HG02642 (cell line): ENCODE measurements at regions not wholly inside any gene's neighbourhood (a gene's known extent, or its start where the extent isn't known, plus 50 kb on each side); places are given as distances from the start of the nearest gene placed in this dataset.
"Not testable (repeated sequence)": the region's sequence is repeated elsewhere in the genome, so short reads cannot be mapped to it uniquely, and the experiment has no call there.

Experiments
- ATAC-seq: cut with Tn5 transposase; IDR thresholded peaks from one replicate; pipeline ENCODE4 v1.9.1; 2021; ENCODE audit warnings: mild to moderate bottlenecking; ENCODE audit not compliant: unreplicated experiment, poor library complexity

DNA sequence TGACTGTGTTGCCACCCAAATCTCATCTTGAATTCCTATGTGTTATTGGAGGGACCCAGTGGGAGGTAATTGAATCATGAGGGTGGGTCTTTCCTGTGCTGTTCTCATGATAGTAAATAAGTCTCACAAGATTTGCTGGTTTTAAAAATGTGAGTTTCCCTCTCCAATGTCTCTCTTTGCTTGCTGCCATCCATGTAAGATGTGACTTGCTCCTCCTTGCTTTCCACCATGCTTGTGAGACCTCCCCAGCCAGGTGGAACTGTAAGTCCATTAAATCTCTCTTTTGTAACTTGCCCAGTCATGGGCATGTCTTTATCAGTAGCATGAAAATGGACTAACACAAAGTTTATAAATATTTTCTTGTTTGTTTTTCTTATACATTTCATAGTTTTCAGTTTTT lies 990.5 kb upstream of the CITED2 start:
- no peak for ATAC-seq

DNA sequence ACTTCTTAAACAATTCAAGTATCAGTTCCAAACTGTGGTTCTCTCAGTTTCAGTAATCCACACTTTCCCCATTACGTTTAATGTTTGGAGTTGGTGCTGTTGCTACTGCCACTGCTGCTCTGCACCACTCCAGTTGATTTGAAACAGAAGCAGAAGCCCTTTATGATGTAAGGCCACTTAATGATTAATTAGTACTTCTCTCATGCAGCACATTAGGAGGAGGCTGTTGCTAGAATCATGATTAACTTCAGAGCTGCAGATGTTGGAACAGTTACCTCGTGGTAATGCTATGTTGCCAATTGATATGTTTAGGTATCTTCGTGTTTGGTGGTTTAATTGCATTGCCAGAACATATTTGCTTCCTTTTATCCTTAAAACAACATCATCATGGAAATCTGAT lies 986.2 kb upstream of the CITED2 start:
- ATAC-seq = no peak

DNA sequence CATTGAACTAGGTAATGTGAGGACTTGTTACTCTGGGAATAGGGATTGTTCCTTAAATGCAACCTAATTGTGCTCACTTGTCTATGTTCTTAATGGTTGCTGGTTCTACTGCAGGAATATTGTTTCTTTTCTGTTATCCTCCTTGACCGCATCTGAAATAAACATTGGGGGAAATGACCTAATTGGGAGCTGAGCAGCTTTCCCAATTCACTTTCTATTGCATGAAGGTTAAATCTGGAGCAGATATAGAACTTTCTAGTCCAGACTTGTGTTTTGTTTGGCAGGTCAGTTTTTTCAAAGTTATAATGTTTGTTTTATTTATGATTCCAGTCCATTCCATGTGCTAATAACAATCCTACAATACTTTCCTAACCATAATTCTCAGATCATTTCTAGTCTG lies 981.0 kb upstream of the CITED2 start:
- no peak for ATAC-seq

DNA sequence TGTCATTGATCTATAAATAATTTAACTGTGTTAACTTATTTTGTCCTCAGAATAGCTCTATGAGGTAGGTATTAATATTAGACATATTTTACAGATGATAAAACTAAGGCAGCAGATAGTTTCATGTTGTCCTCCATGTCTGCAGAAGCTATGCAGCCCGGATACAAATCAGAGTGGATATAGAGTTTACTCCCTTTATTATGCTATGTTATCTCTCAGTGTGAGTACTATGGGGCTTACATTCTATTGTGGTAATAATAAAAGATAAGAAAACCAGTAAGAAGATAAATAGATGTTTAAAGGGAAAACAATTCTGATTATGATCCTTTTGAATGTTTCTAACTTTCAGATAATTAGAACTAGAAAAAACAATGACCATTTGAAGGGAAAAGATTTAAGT lies 979.8 kb upstream of the CITED2 start:
- ATAC-seq = no peak

DNA sequence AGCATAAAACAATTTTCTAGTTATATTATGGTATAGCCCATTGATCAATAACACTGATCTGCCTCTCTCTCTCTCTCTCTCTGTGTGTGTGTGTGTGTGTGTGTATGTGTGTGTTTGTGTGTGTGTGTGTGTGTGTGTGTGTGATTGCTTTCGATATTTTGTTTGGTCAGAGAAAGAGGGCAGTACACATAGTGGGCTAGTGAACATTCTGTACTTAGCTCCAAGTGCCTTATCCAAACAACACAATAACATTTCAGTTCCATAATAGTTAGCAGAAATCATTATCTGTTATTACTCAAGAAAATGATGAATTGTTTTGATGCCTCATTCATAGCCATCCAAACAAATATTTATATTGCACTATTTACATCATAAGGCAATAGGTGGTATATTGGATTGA lies 979.1 kb upstream of the CITED2 start:
- ATAC-seq = no peak

DNA sequence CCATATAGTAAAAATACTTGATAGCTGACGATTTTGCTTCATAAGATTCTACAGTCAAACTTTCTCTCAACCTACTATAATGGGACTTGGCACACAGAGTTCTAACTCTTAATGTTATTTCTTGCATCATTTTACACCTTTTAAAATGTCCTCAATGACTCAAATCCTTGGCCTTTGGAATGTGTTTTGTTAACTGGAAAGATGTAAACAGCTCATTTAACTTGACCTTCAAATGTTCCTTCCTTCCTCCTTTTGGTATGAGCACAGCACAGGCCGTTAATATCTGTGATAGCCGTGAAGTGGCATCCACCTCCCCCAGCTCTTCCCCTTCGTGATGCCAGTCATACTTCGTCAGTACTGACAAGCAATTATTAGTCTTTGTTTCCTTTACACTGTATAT lies 972.0 kb upstream of the CITED2 start:
- ATAC-seq = no peak

DNA sequence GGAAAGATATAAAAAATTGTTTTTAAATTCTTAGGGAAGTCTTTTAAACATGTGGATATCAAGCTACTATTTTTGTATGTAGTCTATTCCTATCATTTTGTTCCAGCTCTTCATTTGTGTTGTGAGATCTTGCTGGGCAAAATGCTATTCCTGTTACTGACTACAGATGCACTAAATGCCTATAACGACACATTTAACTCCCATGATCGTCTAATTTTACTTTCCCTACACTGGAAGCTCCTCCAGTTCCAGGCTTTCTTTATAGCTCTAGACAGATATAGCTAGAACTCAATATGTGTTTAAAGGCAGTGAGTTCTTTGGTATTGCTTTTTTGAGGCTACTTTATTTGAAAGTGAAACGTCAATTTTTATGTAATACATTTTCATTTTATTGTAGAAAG lies 971.5 kb upstream of the CITED2 start:
- no peak for ATAC-seq

DNA sequence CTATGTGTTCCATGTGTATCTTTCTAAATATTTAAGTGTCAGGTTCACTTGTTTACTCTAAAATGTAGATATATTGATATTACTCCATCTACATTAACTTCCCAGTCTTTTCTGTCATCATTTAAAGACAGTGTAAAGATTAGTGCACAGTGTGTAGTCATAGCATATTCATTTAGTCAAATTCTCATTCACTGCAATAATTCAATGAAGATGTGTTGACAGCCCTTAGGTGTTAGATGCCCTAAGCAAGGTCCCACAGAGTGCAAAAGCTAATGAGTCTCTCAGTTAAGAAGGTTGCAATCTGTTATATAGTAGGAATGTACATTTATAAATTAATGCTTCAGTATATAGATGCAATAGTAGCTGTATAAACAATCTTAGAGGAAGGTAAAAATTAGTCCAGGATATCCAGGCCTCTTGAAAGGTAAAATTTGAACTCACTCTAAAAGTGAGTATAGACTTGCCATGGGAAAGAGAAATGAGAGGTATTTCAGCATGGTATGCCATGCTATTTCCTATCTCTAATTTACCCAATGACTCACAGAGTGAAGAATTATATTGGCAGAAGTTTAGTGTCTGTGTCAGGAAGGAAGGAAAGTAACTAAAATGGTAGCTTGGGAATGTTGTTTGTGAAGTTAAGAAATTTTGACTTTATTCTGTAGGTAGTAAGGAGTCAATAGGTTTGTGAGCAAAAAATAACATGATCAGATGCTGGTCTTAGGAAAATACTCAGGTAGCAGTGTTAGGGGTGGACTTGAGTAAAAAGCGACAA lies 969.9 kb upstream of the CITED2 start:
- no peak for ATAC-seq

DNA sequence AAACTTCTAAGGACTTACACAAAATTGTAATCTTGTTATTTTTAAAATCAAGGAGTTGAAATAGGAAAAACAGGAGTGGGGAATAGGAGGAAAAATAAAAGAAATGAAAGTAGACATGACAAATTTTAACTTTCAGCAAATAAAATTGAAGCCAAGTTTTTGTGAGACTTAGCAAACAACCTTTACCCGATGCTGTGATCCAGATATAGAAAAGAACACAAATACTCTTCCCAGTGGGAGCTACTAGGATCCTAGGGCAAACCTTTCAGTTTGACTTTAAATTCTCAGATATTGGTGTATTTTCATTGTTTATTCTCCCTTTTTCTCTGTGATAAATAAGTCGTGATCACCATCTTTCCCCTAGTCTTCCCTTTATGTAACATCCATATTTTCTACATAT lies 968.7 kb upstream of the CITED2 start:
- ATAC-seq = no peak

DNA sequence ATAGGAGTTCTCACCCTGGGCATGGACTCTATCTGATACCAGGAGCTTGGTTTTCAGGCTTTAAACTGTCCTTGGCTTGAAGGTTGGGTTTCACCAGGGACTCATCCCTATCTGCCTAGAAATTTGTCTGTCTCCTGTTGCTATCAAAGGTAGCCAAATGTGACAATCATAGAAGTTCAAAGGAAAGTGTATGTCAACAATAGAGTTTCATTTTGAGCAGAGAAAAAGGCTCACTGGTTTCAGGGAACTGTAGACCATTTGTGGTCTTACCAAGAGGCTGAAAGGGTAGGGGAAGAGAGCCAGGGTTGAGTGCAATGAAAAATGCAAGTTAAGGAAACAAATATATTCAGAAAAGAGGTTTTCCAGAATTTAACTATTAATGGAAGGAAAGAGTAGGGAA lies 966.8 kb upstream of the CITED2 start:
- ATAC-seq = no peak

DNA sequence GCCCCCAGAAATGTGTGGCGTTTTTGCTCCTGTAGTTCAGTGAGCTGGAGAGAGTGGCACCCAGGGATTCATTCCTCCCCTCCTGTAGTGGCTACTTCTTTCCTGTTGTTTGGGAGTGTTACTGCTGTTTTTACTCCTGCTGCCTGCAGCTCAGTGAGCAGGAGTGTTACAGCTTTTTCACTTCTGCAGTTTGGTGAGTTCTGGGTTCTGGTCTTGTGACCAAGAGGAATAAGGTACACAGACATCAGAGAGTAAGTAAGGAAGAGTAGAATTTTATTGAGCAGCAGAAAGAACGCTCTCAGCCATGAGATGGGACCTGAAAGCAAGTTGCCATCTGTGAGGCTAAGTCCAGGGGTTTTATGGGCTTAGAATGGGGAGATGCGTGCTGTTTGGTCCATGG lies 966.3 kb upstream of the CITED2 start:
- ATAC-seq = no peak

DNA sequence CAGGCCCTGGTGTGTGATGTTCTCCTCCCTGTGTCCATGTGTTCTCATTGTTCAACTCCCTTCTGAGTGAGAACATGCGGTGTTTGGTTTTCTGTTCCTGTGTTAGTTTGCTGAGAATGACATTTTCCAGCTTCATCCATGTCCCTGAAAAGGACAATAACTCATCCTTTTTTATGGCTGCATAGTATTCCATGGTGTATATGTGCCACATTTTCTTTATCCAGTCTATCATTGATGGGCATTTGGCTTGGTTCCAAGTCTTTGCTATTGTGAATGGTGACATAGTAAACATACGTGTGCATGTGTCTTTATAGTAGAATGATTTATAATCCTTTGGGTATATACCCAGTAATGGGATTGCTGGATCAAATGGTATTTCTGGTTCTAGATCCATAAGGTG lies 964.6 kb upstream of the CITED2 start:
- not testable (repeated sequence) for ATAC-seq

DNA sequence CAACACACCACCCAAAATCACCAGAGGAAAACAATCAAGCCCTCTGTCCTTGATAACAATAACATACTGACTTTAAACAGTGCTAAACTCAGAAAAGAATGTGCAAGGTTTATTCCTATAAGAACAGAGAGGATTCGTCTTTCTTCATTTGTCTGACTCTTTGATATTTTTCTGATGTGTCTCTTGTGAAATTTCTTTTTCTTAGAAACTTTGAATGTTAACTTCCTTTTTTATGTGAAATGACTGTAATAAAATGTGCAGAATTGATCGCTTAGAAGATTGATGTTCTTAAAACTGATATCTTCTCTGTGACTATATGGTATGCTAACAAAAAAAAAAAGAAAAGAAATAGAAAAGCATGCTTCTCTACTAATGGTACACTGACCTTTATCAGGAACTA lies 947.4 kb upstream of the CITED2 start:
- ATAC-seq = no peak

DNA sequence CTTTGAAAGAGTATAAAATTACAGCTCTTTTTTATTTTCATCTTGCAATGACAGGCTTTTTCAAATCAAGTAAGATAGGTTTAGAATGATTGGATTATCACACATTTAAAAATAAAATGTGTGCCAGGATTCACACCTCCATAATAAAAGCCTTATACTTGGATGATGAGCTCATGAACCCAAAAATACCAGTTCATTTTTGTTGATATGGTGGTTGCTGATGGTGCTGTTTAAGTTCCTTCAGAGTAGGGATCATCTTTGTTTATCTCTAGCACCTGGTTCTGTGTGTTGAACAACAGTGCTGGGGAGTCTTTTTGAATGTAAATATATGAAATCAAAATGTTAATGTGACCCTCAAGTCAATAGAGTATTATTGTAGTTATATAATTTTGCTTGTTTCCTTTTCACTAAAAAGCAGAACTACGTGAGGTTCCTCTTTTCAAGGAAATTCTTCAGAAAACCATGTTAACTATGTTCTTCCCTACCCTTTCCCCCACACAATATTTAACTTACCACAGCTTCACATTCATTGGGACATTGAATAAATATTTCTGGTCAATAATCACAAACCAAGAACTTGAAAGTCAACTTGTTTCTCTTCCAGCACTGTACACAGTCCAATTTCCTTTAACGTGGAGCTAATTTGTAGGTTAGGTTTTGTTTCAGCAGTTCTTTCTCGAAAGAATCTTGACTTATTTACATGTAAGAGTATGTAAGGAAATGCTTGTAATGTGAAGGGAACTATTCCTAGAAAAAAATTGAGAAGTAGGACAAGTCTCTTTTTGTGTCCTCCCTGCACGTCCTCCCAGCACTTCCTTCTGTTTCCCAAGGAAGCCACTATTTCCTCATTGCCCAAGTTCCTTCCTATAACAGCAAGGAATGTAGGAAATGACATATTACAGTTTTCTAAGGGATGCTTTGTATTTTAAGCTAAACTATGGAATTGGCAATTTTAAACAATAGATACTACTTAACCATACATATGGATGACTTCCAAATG lies 945.9 kb upstream of the CITED2 start:
- no peak for ATAC-seq

DNA sequence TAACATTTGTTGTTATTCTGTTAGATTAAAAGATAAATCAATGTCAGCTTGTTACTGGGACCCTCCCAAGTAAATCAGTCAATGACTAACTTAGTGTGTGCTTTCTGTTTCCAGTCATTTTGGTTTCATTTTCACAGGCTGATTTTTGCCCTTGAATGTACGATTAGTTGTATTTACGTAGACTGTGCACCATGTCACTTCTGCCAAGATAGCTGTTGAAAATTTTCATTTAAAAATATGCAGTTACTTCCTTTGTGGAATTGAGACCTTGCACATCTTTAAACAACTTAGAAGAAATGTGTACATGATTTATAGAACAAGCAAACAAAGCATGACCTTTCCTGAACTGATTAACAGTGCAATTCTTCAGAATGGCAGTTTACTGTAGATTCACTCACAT lies 944.8 kb upstream of the CITED2 start:
- ATAC-seq = peak; percentile 83

DNA sequence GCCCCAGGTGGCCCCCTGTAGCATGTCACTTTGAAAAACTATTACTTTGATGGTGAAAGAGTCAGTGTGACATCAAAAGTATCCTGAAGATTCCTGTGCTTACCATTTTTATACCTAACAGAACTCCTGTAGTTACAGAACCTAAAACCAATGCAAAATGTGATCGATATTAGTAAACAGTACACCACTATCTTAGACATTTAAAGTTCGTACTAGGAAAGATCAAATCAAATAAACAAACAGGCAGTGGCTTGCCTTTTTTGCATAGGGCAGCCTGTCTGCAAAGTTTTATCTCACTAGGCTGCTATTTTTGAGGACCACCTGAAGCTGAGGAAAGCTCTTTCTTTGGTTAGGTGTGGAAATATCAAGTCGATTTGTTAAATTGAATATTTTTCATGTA lies 944.0 kb upstream of the CITED2 start:
- no peak for ATAC-seq

DNA sequence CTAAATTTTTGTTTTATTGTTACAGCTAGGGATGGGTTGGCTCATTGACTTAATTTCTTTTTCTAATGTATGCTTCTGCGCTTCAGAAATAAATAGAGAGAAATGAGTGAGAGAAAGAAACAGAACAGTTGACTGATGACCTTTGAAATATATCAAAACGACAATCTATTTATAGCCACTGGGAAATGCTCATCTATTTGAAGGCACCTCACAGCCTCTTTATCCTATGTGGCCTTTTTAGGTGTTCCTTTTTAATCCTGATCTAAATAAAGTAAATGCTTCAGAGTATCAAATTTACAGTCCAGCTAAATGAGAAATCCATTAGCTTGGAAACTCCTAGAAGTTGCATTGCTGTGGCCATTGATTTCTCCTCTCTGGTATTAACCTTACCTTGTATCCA lies 943.5 kb upstream of the CITED2 start:
- no peak for ATAC-seq

DNA sequence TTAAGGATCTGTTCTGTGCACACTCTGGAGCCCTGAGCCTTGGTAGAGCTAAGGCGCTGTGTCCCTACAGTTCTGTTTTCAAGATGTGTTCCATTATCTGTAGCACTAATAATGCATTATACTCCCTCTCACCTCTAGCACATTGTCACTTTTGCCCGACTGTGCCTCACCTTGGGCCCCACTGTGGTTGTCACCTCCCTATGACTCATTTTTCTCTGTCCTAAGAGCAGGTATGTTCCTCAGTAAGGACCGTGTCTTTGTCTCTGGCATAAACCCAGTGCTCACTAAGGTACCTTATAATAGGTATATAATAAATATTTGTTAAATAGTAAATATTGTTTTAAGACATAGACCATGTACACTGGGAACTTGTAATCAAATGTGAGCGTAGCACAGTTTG lies 942.5 kb upstream of the CITED2 start:
- no peak for ATAC-seq

DNA sequence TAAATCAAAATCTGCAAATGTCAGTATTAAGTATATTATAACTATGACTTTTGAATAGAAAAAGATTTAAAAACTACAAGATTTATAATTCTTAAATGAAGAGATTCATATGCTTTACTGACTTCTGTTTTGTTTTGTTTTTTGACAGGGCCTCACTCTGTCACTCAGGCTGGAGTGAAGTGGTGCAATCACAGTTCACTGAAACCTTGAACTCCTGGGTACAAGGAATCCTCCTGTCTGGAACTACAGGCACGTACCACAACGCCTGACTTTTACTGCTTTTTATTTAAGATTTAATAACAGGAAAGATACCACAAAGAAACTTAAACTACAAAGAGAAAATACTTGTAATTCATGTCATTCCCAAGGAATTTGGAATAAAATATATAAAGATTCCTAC lies 940.2 kb upstream of the CITED2 start:
- ATAC-seq = no peak

DNA sequence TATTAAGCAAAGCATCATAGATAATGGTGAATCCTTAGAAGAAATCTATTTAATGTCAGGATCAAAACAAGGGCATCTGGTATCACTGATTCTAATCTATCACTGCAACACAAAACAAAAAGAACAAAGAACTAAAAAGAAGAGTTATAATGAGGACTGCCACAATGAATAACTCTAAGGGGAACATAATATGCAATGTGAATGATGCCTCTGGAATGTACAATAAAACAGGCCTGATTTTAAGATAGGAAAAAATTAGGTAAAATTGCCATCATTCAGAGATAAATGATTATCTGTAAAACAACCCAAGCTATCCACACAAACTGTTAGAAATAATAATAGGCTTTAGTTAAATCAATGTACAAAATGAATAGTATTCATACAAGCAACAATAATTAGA lies 936.7 kb upstream of the CITED2 start:
- ATAC-seq = no peak

DNA sequence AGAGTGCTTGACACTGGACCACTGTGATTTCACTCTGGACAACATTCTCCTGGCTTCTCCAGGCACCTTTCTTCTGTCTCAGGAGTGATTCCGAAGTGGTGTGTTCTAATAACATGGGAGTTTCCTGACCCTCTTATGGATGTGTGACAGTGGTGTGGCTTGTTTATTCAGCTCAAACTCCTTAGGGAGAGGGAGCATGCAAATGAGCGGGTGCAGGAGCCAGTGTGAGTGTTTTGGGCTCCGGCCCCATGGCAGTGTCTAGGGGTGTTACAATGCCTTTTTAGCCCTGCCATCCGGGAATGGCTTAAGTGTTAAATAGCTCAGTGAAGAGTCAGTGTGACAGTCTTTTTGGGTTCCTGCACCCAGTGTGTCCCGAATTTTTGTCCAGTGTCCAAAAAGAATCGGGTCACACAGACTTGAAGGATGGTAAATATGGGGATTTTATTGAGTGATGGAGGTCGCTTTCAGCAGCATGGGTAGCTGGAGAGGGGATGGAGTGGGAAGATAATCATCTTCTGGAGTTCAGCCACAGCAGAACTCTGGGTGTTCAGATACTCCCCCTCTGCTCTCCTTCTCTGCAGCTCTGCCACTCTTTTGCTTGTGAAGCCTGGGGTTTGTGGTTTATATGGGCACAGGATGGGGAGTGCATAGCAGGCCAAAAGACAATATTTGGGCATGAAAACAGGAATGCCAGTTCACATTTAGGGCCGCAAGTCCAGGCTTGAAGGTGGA lies 928.9 kb upstream of the CITED2 start:
- no peak for ATAC-seq
